Fibroblast of the conjunctiva (primary cell): ENCODE measurements at regions not wholly inside any gene's neighbourhood (a gene's known extent, or its start where the extent isn't known, plus 50 kb on each side); places are given as distances from the start of the nearest gene placed in this dataset.

ENCODE experiments used
- DNase-seq: peaks from one replicate; pipeline ENCODE4 v3.0.0-alpha.2; 2010; ENCODE audit warnings: low read depth

GRCh38 chr2:226526716-226527115 lies 272.9 kb downstream of the IRS1 start:
- DNase-seq, result no peak

- DNase-seq, result peak; percentile 91
Observed at GRCh38 chr2:226524381-226524843, 275.2 kb downstream of the IRS1 start.

- DNase-seq, result no peak
Observed at GRCh38 chr2:226520723-226521122, 278.9 kb downstream of the IRS1 start.

GRCh38 chr2:226515344-226516055 lies 284.1 kb downstream of the IRS1 start:
- DNase-seq, result peak; percentile 48

GRCh38 chr2:226514895-226515294 lies 284.7 kb downstream of the IRS1 start:
- DNase-seq, result no peak

GRCh38 chr2:226511311-226511710 lies 288.3 kb downstream of the IRS1 start:
- DNase-seq, result no peak

- DNase-seq, result no peak
Observed at GRCh38 chr2:226508683-226509082, 290.9 kb downstream of the IRS1 start.

GRCh38 chr2:226508005-226508404 lies 291.6 kb downstream of the IRS1 start:
- no peak for DNase-seq

GRCh38 chr2:226497146-226497909 lies 302.3 kb downstream of the IRS1 start:
- no peak for DNase-seq

- no peak for DNase-seq
Observed at GRCh38 chr2:226496273-226496550, 303.4 kb downstream of the IRS1 start.

GRCh38 chr2:226495466-226496272 lies 304.0 kb downstream of the IRS1 start:
- DNase-seq, result no peak

- no peak for DNase-seq
Observed at GRCh38 chr2:226491112-226491511, 308.5 kb downstream of the IRS1 start.

GRCh38 chr2:226489775-226490541 lies 309.7 kb downstream of the IRS1 start:
- DNase-seq, result peak; percentile 68

GRCh38 chr2:226488034-226488433 lies 311.6 kb downstream of the IRS1 start:
- no peak for DNase-seq

GRCh38 chr2:226487573-226487972 lies 312.0 kb downstream of the IRS1 start:
- no peak for DNase-seq

- DNase-seq, result no peak
Observed at GRCh38 chr2:226483745-226484619, 315.6 kb downstream of the IRS1 start.

- DNase-seq, result no peak
Observed at GRCh38 chr2:226483143-226483542, 316.5 kb downstream of the IRS1 start.

- DNase-seq, result peak; percentile 81
Observed at GRCh38 chr2:226478109-226478809, 321.4 kb downstream of the IRS1 start.

GRCh38 chr2:226477221-226478108 lies 322.2 kb downstream of the IRS1 start:
- DNase-seq, result no peak
